Mesenchymal stem cell (in vitro differentiated cells and primary cell): ENCODE measurements at regions not wholly inside any gene's neighbourhood (a gene's known extent, or its start where the extent isn't known, plus 50 kb on each side); places are given as distances from the start of the nearest gene placed in this dataset.
A peak's percentile ranks its signal among the peaks of the same experiment; 100 is the strongest.

Source experiments
- DNase-seq: peaks from one replicate; pipeline ENCODE4 v3.0.0-alpha.2; 2013
- H2AFZ ChIP-seq: one replicate; pipeline ENCODE4 v1.6.1; 2013; ENCODE audit warnings: low read depth, mild to moderate bottlenecking, control low read depth, inconsistent platforms, low read length, moderate library complexity
- H2AK5ac ChIP-seq: 2 replicates; pipeline ENCODE4 v1.6.1; 2013; ENCODE audit warnings: low read length, moderate library complexity, mild to moderate bottlenecking, inconsistent platforms; ENCODE audit not compliant: severe bottlenecking
- H2BK120ac ChIP-seq: one replicate; pipeline ENCODE4 v1.6.1; 2013; ENCODE audit warnings: low read depth, mild to moderate bottlenecking, inconsistent platforms, low read length, moderate library complexity
- H2BK12ac ChIP-seq, 2 experiments: one replicate each; pipeline ENCODE4 v1.6.1; 2013; ENCODE audit warnings: inconsistent platforms in 2 of 2, low read length in 2 of 2, mild to moderate bottlenecking in 2 of 2, moderate library complexity in 2 of 2, control low read depth in 1 of 2
- H2BK15ac ChIP-seq: one replicate; pipeline ENCODE4 v1.6.1; 2013; ENCODE audit warnings: mild to moderate bottlenecking, low read depth, inconsistent platforms; ENCODE audit not compliant: poor library complexity, severe bottlenecking
- H2BK5ac ChIP-seq: 2 replicates; pipeline ENCODE4 v1.6.1; 2013; ENCODE audit warnings: low read depth, mild to moderate bottlenecking, low read length, control low read depth, inconsistent platforms; ENCODE audit not compliant: poor library complexity, severe bottlenecking
- H3K14ac ChIP-seq, 2 experiments: one replicate each; pipeline ENCODE4 v1.6.1; 2013; ENCODE audit warnings: inconsistent platforms in 2 of 2, low read length in 2 of 2, control low read depth in 1 of 2, mild to moderate bottlenecking in 1 of 2, moderate library complexity in 1 of 2
- H3K18ac ChIP-seq, 2 experiments: one replicate each; pipeline ENCODE4 v1.6.1; 2013; ENCODE audit warnings: inconsistent platforms in 2 of 2, low read length in 2 of 2, control low read depth in 1 of 2, low read depth in 1 of 2, mild to moderate bottlenecking in 1 of 2
- H3K23ac ChIP-seq, 2 experiments: one replicate each; pipeline ENCODE4 v1.6.1; 2013; ENCODE audit warnings: inconsistent platforms in 2 of 2, low read length in 2 of 2, mild to moderate bottlenecking in 2 of 2, moderate library complexity in 2 of 2, control low read depth in 1 of 2
- H3K27ac ChIP-seq: 2 replicates; pipeline ENCODE4 v1.5.1; 2013; ENCODE audit warnings: mild to moderate bottlenecking, moderate library complexity, low read length, control low read depth, inconsistent platforms; ENCODE audit not compliant: poor library complexity, severe bottlenecking
- H3K27me3 ChIP-seq, 2 experiments: 2 replicates each; pipeline versions ENCODE4 v1.6.1 to v1.7.0; 2013; ENCODE audit warnings: low read length in 2 of 2, mild to moderate bottlenecking in 2 of 2, moderate library complexity in 2 of 2, control low read depth in 1 of 2, inconsistent platforms in 1 of 2; ENCODE audit not compliant: control insufficient read depth in 1 of 2, insufficient read depth in 1 of 2
- H3K36me3 ChIP-seq, 2 experiments: 2 replicates each; pipeline versions ENCODE4 v1.6.1 to v1.7.0; 2013; ENCODE audit warnings: low read length in 2 of 2, control low read depth in 1 of 2, inconsistent platforms in 1 of 2, low read depth in 1 of 2, mild to moderate bottlenecking in 1 of 2; ENCODE audit not compliant: insufficient read depth in 2 of 2, control insufficient read depth in 1 of 2
- H3K4ac ChIP-seq, 2 experiments: one replicate each; pipeline ENCODE4 v1.6.1; 2013; ENCODE audit warnings: inconsistent platforms in 2 of 2, low read length in 2 of 2, mild to moderate bottlenecking in 2 of 2, moderate library complexity in 2 of 2, control low read depth in 1 of 2, low read depth in 1 of 2
- H3K4me1 ChIP-seq: 2 replicates; pipeline ENCODE4 v1.6.1; 2013; ENCODE audit warnings: low read depth, low read length, control low read depth; ENCODE audit not compliant: control insufficient read depth, insufficient read depth
- H3K4me2 ChIP-seq: 2 replicates; pipeline ENCODE4 v1.6.1; 2013; ENCODE audit warnings: low read length, mild to moderate bottlenecking, inconsistent platforms; ENCODE audit not compliant: poor library complexity, severe bottlenecking
- H3K4me3 ChIP-seq, 2 experiments: 2 replicates each; pipeline versions ENCODE4 v1.5.1 to v1.7.0; 2013; ENCODE audit warnings: low read length in 2 of 2, mild to moderate bottlenecking in 2 of 2, control low read depth in 1 of 2, low read depth in 1 of 2; ENCODE audit not compliant: insufficient read depth in 1 of 2
- H3K79me1 ChIP-seq: replicated peaks from 2 replicates; pipeline ENCODE4 v1.6.1; 2013; ENCODE audit warnings: mild to moderate bottlenecking, control low read depth, low read length, inconsistent platforms; ENCODE audit not compliant: poor library complexity, severe bottlenecking
- H3K9ac ChIP-seq: 2 replicates; pipeline ENCODE4 v1.7.0; 2013; ENCODE audit warnings: mild to moderate bottlenecking, low read length, moderate library complexity
- H3K9me3 ChIP-seq: 2 replicates; pipeline ENCODE4 v1.7.0; 2013; ENCODE audit warnings: mild to moderate bottlenecking, low read length; ENCODE audit not compliant: control insufficient read depth
- H4K8ac ChIP-seq: one replicate; pipeline ENCODE4 v1.6.1; 2013; ENCODE audit warnings: inconsistent platforms, mild to moderate bottlenecking, low read length, moderate library complexity
- H4K91ac ChIP-seq: one replicate; pipeline ENCODE4 v1.6.1; 2013; ENCODE audit warnings: mild to moderate bottlenecking, low read length, inconsistent platforms
- WGBS: methylation state at CpG from one replicate; pipeline ENCODE4 v1.1.7; 2013; ENCODE audit warnings: mixed read lengths; 5-methylcytosine and 5-hydroxymethylcytosine counted together

DNA sequence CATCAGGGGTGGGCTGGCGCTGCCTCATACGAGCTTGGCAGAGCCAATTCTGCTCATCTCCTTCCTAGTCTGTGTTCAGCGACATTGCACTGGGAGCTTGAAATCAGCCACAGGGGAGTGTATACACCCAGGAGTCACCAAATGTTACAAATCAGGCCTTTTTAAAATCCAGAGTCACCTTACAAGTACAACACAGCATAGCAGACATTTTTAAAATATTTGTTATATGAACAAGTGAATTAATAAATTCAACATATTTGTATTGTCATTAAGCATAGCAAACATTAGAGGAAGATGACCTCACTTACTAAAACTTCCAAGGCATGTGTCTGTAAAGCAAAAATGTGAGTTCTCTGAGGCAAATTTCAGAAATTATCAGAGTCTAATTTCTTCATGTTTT is 210.0 kb downstream of the HLX start:
- 51% methylated on average over 3 of the region's 3 CpGs for WGBS
- H3K9ac ChIP-seq = peak overlapping the region; percentile 31
- H3K14ac ChIP-seq = no peak overlapping the region
- no peak overlapping the region for H4K8ac ChIP-seq
- peak overlapping the region; percentile 81 for H2BK5ac ChIP-seq
- no peaks in the 10 kb centered on the region for H3K27me3 ChIP-seq
- H3K4ac ChIP-seq = no peak overlapping the region
- H3K4me1 ChIP-seq = peaks cover 4% of the 10 kb centered on the region
- no peak overlapping the region for H4K91ac ChIP-seq
- H3K36me3 ChIP-seq = no peaks in the 10 kb centered on the region
- H2AFZ ChIP-seq = no peak overlapping the region
- peak overlapping the region; percentile 23 for H2BK15ac ChIP-seq
- peak overlapping the region in 1 of 2 experiments; percentile 78 for H3K18ac ChIP-seq
- DNase-seq = peak; percentile 19
- no peak overlapping the region for H3K4me2 ChIP-seq
- no peak overlapping the region for H3K4me3 ChIP-seq
- no peaks in the 10 kb centered on the region for H3K79me1 ChIP-seq
- H2AK5ac ChIP-seq = no peak overlapping the region
- H3K9me3 ChIP-seq = no peaks in the 10 kb centered on the region
- H2BK12ac ChIP-seq = no peak overlapping the region
- H3K27ac ChIP-seq = peak overlapping the region; percentile 95
- no peak overlapping the region for H3K23ac ChIP-seq
- no peak overlapping the region for H2BK120ac ChIP-seq

DNA sequence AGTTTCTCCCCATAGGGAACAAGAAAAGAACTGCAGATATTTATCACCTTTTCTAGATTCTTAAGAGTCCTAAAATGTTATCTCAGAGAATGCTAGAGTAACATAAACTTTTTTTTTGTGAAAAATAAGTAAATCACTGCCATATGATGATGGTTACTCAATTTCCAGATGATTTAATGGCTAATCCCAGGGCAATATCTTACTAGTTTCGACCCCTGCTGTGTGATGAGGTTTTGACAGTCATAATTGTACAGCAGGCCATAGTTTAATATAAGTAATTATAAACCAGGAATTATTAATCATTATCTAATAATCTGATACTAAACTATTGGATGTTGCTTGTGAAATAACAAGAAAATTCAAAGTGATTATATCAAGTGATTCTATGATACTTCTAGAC is 210.6 kb downstream of the HLX start:
- Histone ChIP-seq H3K23ac (no peak overlapping the region), H2AK5ac (no peak overlapping the region), H3K4me2 (no peak overlapping the region), H3K9me3 (no peaks in the 10 kb centered on the region), H4K91ac (no peak overlapping the region), H3K14ac (no peak overlapping the region), H2AFZ (no peak overlapping the region), H3K36me3 (no peaks in the 10 kb centered on the region), H3K4me3 (no peak overlapping the region), H3K9ac (peak overlapping the region; percentile 31), H3K18ac (no peak overlapping the region), H3K79me1 (no peaks in the 10 kb centered on the region), H2BK120ac (no peak overlapping the region), H3K27me3 (no peaks in the 10 kb centered on the region), H4K8ac (no peak overlapping the region), H3K27ac (peak overlapping the region; percentile 87), H3K4me1 (peaks cover 5% of the 10 kb centered on the region), H2BK12ac (no peak overlapping the region), H2BK15ac (no peak overlapping the region), H2BK5ac (no peak overlapping the region), H3K4ac (no peak overlapping the region)
- DNase-seq = no peak
- WGBS = no CpG with 5 or more reads among the region's 1 CpG

DNA sequence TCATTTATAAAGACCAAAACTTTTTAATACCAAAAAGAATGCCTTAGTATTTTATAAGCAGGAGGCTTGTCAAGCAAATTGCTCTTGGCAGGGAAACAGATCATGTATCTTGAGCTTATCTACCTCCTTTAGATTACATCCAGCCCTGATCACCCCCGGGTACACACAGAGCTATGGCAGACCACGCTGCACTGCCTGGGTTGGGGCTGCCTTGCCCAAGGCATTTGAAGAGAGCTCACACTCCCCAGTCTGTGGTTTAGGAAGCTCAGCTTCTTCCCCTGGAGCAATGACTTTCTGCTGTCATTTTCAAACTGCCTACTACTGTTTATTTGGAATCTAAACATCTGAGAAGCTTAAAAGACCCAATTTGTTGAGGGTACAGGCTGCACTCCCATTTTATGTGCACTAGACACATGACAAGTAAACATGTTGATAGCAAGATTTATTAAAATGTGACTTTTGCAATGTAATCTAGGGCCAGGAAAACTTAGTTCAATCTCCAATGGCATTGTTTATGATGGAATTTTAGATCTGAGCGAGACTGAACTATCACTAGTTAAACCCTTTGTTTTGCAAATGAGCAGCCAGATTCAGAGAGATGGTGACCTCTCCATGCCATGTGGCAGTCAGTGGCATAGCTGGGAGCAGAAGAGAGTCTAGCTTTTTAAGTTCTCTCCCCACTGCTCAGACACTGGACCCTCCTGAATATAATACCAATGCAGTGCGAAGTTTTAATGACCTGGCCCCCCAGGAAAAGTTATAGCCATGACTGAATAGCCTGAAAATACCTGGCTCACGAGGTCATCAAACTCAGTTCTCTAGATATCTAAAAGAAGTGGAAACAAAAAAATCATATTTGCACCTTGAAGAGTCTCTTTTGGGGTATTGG is 214.9 kb downstream of the HLX start:
- Histone ChIP-seq H4K91ac (no peak overlapping the region), H3K4me3 (no peak overlapping the region), H4K8ac (peak overlapping the region; percentile 45), H3K36me3 (no peaks in the 10 kb centered on the region), H3K9me3 (no peaks in the 10 kb centered on the region), H3K79me1 (no peaks in the 10 kb centered on the region), H3K27ac (peak overlapping the region; percentile 30), H3K9ac (no peak overlapping the region), H2AK5ac (no peak overlapping the region), H3K23ac (no peak overlapping the region), H3K14ac (no peak overlapping the region), H2BK120ac (no peak overlapping the region), H3K4ac (no peak overlapping the region), H2AFZ (no peak overlapping the region), H2BK15ac (peak overlapping the region; percentile 30), H3K4me2 (peak overlapping the region; percentile 17), H3K27me3 (no peaks in the 10 kb centered on the region), H3K18ac (peak overlapping the region in 1 of 2 experiments; percentile 70), H2BK12ac (peak overlapping the region in 1 of 2 experiments; percentile 88), H3K4me1 (peaks cover 5% of the 10 kb centered on the region), H2BK5ac (no peak overlapping the region)
- 22% methylated on average over 4 of the region's 5 CpGs for WGBS
- peak; percentile 60 for DNase-seq

DNA sequence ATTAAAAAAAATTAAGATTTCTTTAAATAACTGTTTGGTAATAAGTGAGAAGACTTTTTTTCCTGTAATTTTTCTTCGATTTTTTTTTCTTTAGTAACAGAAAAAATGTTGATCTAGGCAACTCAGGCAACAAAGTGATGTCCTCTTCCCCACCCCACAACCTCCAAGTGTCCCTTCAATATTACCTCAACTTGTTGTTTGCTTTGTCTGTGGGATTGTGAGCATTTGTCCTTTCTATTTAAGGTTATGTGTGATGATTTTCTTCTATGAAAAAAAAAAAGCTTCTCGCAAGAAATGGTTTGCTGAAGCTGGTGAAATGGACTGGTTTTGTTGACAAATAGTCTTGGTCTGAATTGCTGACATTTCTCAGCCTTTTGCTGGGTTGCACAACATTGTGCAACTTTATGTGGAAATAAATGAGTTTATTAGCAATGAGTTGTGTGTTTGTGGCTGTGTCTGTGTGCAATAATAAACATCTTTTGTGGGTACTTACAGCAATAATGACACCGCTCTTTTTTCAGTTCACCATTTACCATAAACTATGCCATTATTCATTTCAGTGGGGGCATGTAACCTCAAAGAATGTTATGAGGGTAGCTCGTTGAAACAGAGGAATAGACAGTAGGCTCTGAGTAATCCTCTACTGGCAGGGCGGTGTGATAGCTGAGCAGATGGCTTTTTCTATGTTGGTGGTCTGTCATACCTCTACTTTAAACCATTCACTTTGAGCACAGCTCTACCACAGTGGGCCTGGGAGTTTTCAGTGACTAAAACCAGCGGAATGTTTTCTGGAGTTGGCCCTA is 218.4 kb downstream of the HLX start:
- no peak overlapping the region for H4K91ac ChIP-seq
- no peak overlapping the region for H2BK15ac ChIP-seq
- H2BK5ac ChIP-seq = no peak overlapping the region
- no peak overlapping the region for H3K4me2 ChIP-seq
- H3K9me3 ChIP-seq = no peaks in the 10 kb centered on the region
- peak overlapping the region; percentile 83 for H2AK5ac ChIP-seq
- peak overlapping the region; percentile 2 for H2BK120ac ChIP-seq
- H3K4me3 ChIP-seq = no peak overlapping the region
- H3K36me3 ChIP-seq = no peaks in the 10 kb centered on the region
- peak overlapping the region; percentile 62 for H3K27ac ChIP-seq
- H3K27me3 ChIP-seq = no peaks in the 10 kb centered on the region
- peak overlapping the region; percentile 58 for H3K9ac ChIP-seq
- H3K18ac ChIP-seq = peak overlapping the region in 1 of 2 experiments; percentile 91
- no peak overlapping the region for H3K14ac ChIP-seq
- H3K4me1 ChIP-seq = peaks cover 8% of the 10 kb centered on the region
- H3K23ac ChIP-seq = no peak overlapping the region
- DNase-seq = peak; percentile 99
- peak overlapping the region in 1 of 2 experiments; percentile 88 for H2BK12ac ChIP-seq
- no peak overlapping the region for H4K8ac ChIP-seq
- WGBS = 29% methylated on average over 4 of the region's 6 CpGs
- no peak overlapping the region for H2AFZ ChIP-seq
- no peak overlapping the region for H3K4ac ChIP-seq
- H3K79me1 ChIP-seq = no peaks in the 10 kb centered on the region
